Activated CD4-positive, CD25-positive, alpha-beta regulatory T cell treated with anti-CD3 and anti-CD28 coated beads, Interleukin-2, amount 50 U/mL, for 24 hours (primary cell): ENCODE measurements at regions not wholly inside any gene's neighbourhood (a gene's known extent, or its start where the extent isn't known, plus 50 kb on each side); places are given as distances from the start of the nearest gene placed in this dataset.
"Not testable (repeated sequence)": the region's sequence is repeated elsewhere in the genome, so short reads cannot be mapped to it uniquely, and the experiment has no call there.

Experiments
- ATAC-seq, 2 donors: fragments of 150-1000 bp; cut with Tn5 transposase; one replicate each; pipeline ENCODE4 v1.10.0; 2021; ENCODE audit warnings: mild to moderate bottlenecking in 1 of 2, moderate library complexity in 1 of 2

GRCh38 chr15:60138397-60138968 lies 134.4 kb downstream of the FOXB1 start:
- ATAC-seq: no peak

- ATAC-seq: no peak
These were observed 148.3 kb downstream of the FOXB1 start for GRCh38 chr15:60152386-60152785.

GRCh38 chr15:60154764-60155325 lies 150.7 kb downstream of the FOXB1 start:
- no peak for ATAC-seq

GRCh38 chr15:60155661-60156060 lies 151.6 kb downstream of the FOXB1 start:
- ATAC-seq: no peak

- ATAC-seq: no peak
These were observed 156.8 kb downstream of the FOXB1 start for GRCh38 chr15:60160909-60161308.

GRCh38 chr15:60161704-60162103 lies 157.6 kb downstream of the FOXB1 start:
- no peak for ATAC-seq

GRCh38 chr15:60162251-60162967 lies 158.3 kb downstream of the FOXB1 start:
- no peak for ATAC-seq

GRCh38 chr15:60162968-60163355 lies 158.9 kb downstream of the FOXB1 start:
- no peak for ATAC-seq

GRCh38 chr15:60165111-60165510 lies 161.0 kb downstream of the FOXB1 start:
- no peak for ATAC-seq

- ATAC-seq: no peak
These were observed 168.0 kb downstream of the FOXB1 start for GRCh38 chr15:60172143-60172542.

- ATAC-seq: no peak
These were observed 175.8 kb downstream of the FOXB1 start for GRCh38 chr15:60179786-60180391.

- not testable (repeated sequence) for ATAC-seq
These were observed 177.8 kb downstream of the FOXB1 start for GRCh38 chr15:60181957-60182356.

- no peak for ATAC-seq
These were observed 179.3 kb downstream of the FOXB1 start for GRCh38 chr15:60183366-60183765.

GRCh38 chr15:60184579-60184978 lies 180.5 kb downstream of the FOXB1 start:
- ATAC-seq: no peak

- no peak for ATAC-seq
These were observed 186.9 kb downstream of the FOXB1 start for GRCh38 chr15:60191016-60191415.

- ATAC-seq: no peak
These were observed 187.7 kb downstream of the FOXB1 start for GRCh38 chr15:60191821-60192220.

GRCh38 chr15:60195611-60196010 lies 191.5 kb downstream of the FOXB1 start:
- no peak for ATAC-seq

GRCh38 chr15:60204131-60204885 lies 193.5 kb downstream of the ANXA2 start:
- ATAC-seq: no peak

- ATAC-seq: no peak
These were observed 189.1 kb downstream of the ANXA2 start for GRCh38 chr15:60208709-60209108.

- no peak for ATAC-seq
These were observed 185.2 kb downstream of the ANXA2 start for GRCh38 chr15:60212536-60212935.

GRCh38 chr15:60213377-60214000 lies 184.3 kb downstream of the ANXA2 start:
- no peak for ATAC-seq

- ATAC-seq: no peak
These were observed 183.6 kb downstream of the ANXA2 start for GRCh38 chr15:60214201-60214600.
